T-helper 1 cell treated with Interleukin-12 subunit alpha and Interleukin-12 subunit beta and Interleukin-4 antibody, amounts not matched to agents 30 μg/mL and 1 μg/mL, for 36 hours (primary cell): ENCODE measurements at regions not wholly inside any gene's neighbourhood (a gene's known extent, or its start where the extent isn't known, plus 50 kb on each side); places are given as distances from the start of the nearest gene placed in this dataset.
"Not testable (repeated sequence)": the region's sequence is repeated elsewhere in the genome, so short reads cannot be mapped to it uniquely, and the experiment has no call there.

Source experiments
- H3K27ac Mint-ChIP-seq: one replicate; pipeline ENCODE4 v1.8.0; 2021; ENCODE audit warnings: mild to moderate bottlenecking, mixed read lengths
- H3K27me3 Mint-ChIP-seq: one replicate; pipeline ENCODE4 v1.8.0; 2021; ENCODE audit warnings: low read depth, mixed read lengths
- H3K36me3 Mint-ChIP-seq: one replicate; pipeline ENCODE4 v1.8.0; 2021; ENCODE audit warnings: low read depth, mixed read lengths
- H3K4me1 Mint-ChIP-seq: one replicate; pipeline ENCODE4 v1.8.0; 2021; ENCODE audit warnings: low read depth, mixed read lengths
- H3K4me3 Mint-ChIP-seq: one replicate; pipeline ENCODE4 v1.8.0; 2021; ENCODE audit warnings: mild to moderate bottlenecking, moderate library complexity, mixed read lengths
- H3K9me3 Mint-ChIP-seq: one replicate; pipeline ENCODE4 v1.8.0; 2021; ENCODE audit warnings: mixed read lengths

DNA sequence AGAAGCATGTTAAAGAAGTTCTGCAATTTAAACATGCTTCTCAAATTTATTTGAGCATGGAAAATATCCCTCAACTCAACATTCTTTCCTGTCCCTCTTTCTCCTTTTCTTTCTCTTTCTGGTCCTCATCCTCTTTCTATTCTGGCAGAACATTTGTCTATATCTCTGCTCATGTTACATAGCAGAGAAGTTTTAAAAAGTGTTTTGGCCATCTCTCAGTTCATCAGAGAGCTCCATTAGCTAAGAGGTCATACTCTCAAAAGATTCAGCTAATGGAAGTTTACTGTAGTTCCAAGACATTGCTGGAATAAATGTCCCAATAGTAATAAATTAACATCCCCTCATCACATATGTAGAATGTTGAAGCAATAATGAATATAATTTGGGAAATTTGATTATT is 53.5 kb downstream of the XCL2 start:
- H3K27me3 Mint-ChIP-seq: peaks cover 8% of the 10 kb centered on the region
- peaks cover 12% of the 10 kb centered on the region for H3K4me1 Mint-ChIP-seq
- peaks cover 10% of the 10 kb centered on the region for H3K36me3 Mint-ChIP-seq
- peaks cover 6% of the 10 kb centered on the region for H3K9me3 Mint-ChIP-seq
- no peak overlapping the region for H3K4me3 Mint-ChIP-seq
- no peak overlapping the region for H3K27ac Mint-ChIP-seq

DNA sequence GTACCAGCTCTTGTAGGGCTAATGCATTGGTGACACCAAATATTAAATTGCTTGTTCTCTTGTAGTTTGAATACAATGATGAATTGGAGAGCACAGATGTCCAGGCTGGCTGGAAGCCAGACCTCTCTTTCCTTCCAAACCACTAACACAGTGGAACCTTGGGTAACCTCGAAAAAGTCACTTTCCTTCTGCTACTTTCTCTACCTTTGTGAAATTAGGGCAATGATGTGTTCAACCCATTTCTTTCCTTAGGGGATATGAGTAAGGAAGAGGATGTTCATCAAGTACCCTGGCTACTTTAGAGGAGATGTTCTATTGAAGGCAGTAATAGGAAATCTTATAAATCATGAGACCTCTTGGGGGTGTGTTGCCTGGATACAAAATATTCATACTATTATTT is 55.7 kb downstream of the XCL2 start:
- peaks cover 6% of the 10 kb centered on the region for H3K9me3 Mint-ChIP-seq
- H3K4me3 Mint-ChIP-seq: no peak overlapping the region
- H3K4me1 Mint-ChIP-seq: peaks cover 26% of the 10 kb centered on the region
- H3K27ac Mint-ChIP-seq: no peak overlapping the region
- H3K27me3 Mint-ChIP-seq: peaks cover 4% of the 10 kb centered on the region
- peaks cover 7% of the 10 kb centered on the region for H3K36me3 Mint-ChIP-seq

DNA sequence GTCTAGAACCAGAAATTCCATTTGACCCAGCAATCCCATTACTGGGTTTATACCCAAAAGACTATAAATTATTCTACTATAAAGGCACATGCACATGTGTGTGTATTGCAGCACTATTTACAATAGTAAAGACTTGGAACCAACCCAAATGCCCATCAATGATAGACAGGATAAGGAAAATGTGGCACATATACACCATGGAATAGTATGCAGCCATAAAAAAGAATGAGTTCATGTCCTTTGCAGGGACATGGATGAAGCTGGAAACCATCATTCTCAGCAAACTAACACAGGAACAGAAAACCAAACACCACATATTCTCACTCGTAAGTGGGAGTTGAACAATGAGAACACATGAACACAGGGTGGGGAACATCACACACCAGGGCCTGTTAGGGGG is 57.0 kb downstream of the XCL2 start:
- H3K4me1 Mint-ChIP-seq: peaks cover 28% of the 10 kb centered on the region
- H3K36me3 Mint-ChIP-seq, H3K27me3 Mint-ChIP-seq, H3K9me3 Mint-ChIP-seq, H3K4me3 Mint-ChIP-seq, H3K27ac Mint-ChIP-seq: not testable (repeated sequence)

DNA sequence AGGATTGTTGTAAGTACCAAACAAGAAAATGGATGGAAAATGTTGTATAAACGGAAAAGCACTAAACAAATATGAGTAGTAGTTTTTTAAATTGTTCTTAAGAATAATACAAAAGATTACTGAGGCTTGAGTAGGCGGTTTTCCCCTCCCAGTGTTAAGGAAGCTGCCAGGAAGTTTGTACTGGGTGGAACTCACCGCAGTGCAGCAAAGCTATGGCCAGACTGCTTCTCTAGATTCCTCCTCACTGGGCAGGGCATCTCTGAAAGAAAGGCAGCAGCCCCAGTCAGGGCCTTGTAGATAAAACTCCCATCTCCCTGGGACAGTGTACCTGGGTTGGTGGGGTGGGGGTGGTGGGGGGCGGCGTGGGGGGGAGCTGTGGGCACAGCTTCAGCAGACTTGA is 58.7 kb downstream of the XCL2 start:
- peaks cover 6% of the 10 kb centered on the region for H3K9me3 Mint-ChIP-seq
- H3K4me3 Mint-ChIP-seq: peak overlapping the region; percentile 22
- H3K4me1 Mint-ChIP-seq: peaks cover 34% of the 10 kb centered on the region
- no peak overlapping the region for H3K27ac Mint-ChIP-seq
- H3K36me3 Mint-ChIP-seq: peaks cover 8% of the 10 kb centered on the region
- no peaks in the 10 kb centered on the region for H3K27me3 Mint-ChIP-seq

DNA sequence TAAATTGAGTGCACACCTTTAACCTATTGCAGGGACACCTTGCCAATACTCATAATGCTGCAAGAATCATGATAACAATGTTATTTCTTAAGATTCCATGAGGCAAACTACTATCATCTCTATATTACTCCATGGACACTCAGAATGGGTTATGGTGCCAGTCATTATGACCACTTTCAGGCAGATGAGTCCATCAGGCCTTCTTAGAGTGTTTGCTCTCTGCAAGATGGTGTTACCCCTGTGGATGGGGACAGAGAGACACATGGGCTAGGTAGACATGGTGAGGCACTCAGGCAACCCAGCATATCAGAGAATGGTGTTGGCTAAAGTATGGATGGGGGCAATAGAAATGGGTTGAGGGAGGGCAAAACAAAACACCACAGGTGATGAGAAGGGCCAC is 59.7 kb downstream of the XCL2 start:
- H3K27ac Mint-ChIP-seq: peak overlapping the region; percentile 6
- peaks cover 4% of the 10 kb centered on the region for H3K27me3 Mint-ChIP-seq
- H3K4me3 Mint-ChIP-seq: peak overlapping the region; percentile 52
- peaks cover 6% of the 10 kb centered on the region for H3K9me3 Mint-ChIP-seq
- peaks cover 8% of the 10 kb centered on the region for H3K36me3 Mint-ChIP-seq
- peaks cover 34% of the 10 kb centered on the region for H3K4me1 Mint-ChIP-seq

DNA sequence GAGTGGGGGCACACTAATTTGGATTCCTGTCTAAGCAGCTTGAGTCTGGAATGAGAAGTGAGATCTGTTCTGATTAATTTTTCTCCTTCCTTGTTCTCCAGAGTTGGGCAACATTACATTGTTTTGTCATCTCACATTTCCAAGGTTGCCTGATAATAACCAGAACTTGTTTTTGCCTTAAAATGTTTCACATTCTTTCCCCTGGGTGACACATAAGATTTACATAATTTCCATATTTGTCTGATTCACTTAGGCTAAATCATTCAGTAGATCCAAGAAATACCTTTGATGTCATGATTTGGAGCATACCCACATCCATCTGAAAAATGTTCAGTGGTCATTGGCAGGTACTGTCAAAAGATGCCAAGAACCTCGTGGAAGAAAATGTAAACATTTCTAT is 60.3 kb downstream of the XCL2 start:
- Mint-ChIP-seq H3K4me3 (no peak overlapping the region), H3K27me3 (peaks cover 4% of the 10 kb centered on the region), H3K9me3 (peaks cover 6% of the 10 kb centered on the region), H3K4me1 (peaks cover 34% of the 10 kb centered on the region), H3K36me3 (peaks cover 8% of the 10 kb centered on the region), H3K27ac (no peak overlapping the region)

DNA sequence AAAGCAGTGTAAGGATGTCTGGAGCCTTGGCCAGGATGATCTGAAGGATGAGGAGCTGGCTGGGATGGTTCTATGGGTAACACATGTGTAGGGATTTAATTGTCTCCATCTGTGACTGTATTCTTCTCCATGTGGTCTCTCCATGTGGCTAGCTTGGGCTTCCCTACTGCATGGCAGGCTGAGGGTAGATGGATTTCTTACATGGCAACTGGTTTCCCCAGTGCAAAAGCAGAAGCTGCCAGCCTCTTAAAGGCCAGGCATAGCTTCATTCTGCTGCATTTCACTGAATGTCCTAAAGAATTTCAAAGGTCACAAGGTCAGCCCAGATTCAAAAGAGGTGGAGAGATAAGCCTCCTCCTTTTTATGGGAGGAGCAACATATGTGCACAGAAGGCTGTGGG is 61.7 kb downstream of the XCL2 start:
- H3K4me3 Mint-ChIP-seq: no peak overlapping the region
- H3K9me3 Mint-ChIP-seq: peaks cover 6% of the 10 kb centered on the region
- H3K36me3 Mint-ChIP-seq: peaks cover 8% of the 10 kb centered on the region
- H3K27ac Mint-ChIP-seq: no peak overlapping the region
- peaks cover 38% of the 10 kb centered on the region for H3K4me1 Mint-ChIP-seq
- H3K27me3 Mint-ChIP-seq: peaks cover 4% of the 10 kb centered on the region

DNA sequence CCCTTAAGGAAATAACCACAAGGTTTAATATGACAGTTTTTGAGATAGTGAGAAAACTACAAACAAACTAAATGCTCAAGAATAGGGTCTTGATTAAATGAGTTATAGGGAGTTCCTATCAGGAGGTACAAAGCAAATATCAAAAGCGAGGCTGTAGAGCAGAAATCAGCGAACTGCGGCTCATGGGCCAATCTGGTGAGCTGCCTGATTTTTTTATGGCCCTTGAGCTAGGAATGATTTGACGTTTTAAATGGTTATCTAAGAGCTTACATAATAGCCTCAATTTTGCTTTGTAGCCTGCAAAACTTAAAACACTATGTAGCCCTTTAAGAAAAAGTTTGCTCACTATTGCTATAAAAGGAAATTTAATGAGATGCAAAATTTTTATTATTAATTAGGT is 62.2 kb downstream of the XCL2 start:
- H3K27ac Mint-ChIP-seq: no peak overlapping the region
- H3K4me1 Mint-ChIP-seq: peaks cover 41% of the 10 kb centered on the region
- H3K9me3 Mint-ChIP-seq: peaks cover 8% of the 10 kb centered on the region
- H3K4me3 Mint-ChIP-seq: no peak overlapping the region
- H3K36me3 Mint-ChIP-seq: peaks cover 9% of the 10 kb centered on the region
- peaks cover 4% of the 10 kb centered on the region for H3K27me3 Mint-ChIP-seq

DNA sequence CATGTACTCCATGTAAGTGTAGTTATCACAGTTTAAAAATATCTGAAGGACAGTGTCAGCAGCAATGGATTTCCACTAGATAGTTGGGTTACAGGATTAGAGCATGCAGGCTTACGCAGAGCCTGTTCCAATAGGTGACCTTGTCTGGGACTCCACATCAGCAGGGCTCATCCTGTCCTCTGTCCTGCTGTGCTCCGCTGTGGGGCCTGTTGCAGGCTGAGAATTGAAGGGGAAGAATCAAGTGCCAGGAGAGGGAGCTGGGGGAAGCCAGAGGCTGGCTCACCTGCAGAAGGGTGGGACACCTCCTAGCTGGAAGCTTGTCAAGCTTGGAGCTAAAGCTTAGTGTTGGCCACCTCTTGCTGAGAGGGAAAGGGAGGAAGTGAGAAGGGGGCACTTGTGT is 62.8 kb downstream of the XCL2 start:
- Mint-ChIP-seq H3K4me1 (peaks cover 41% of the 10 kb centered on the region), H3K27ac (no peak overlapping the region), H3K36me3 (peaks cover 7% of the 10 kb centered on the region)

DNA sequence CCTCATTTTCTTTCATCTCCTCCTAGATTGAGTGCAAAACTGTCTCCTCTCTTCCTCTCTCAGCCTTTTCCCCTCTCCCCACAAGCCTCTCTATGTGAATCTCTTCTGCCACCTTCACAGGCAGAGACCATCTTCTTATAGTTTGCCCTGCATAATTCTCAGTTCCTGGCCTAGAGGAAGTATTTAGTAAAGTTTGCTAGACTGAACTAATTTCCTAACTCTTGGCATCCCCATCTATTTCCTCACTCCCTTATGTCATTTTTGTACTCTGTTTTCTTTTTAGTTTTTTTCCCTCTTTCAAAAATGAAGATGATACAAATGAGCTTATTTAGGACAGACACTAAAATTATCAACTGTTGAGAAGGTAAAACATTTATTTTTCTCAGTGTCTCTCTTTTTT is 66.0 kb downstream of the XCL2 start:
- no peak overlapping the region for H3K27ac Mint-ChIP-seq
- no peak overlapping the region for H3K4me3 Mint-ChIP-seq
- H3K36me3 Mint-ChIP-seq: peaks cover 23% of the 10 kb centered on the region
- peaks cover 31% of the 10 kb centered on the region for H3K9me3 Mint-ChIP-seq
- peaks cover 21% of the 10 kb centered on the region for H3K4me1 Mint-ChIP-seq
- H3K27me3 Mint-ChIP-seq: peaks cover 4% of the 10 kb centered on the region

More for the DNA sequence above, 62.8 kb downstream of the XCL2 start:
- Mint-ChIP-seq H3K9me3 (peaks cover 6% of the 10 kb centered on the region), H3K27me3 (peaks cover 4% of the 10 kb centered on the region), H3K4me3 (no peak overlapping the region)

DNA sequence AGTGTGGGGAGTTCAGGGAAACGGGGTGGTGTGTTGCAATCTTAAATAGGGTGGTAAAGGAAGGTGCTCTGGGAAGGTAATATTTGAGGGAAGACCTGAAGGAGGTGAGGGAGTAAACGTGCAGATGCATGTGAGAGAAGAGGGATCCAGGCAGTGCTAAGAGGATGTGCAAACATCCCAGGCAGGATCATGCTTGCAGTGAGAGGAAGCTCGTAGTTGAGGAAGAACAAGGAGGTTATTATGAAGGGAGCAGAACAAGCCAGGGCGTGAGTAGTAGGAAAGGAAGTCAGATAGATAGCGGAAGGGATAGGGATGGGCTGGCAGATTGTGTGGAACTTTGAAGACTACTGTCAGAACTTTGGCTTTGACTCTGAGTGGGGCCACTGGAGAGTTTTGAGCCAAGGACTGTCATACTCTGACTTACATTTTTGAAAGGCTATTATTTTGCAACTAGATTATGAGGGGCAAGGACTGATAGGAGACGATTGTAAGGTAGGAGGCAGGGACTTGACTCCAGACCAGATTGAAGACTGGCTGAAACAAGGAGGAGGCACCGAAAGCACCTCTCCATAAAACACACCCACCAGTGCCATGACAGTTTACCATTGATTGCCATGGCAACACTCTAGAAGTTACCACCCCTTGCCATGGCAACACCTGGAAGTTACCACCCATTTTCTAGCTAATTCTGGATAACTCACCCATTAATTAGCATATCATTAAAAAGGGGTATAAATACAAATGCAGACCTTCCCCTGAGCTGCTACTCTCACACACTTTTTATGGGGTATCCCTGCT is 67.0 kb downstream of the XCL2 start:
- H3K36me3 Mint-ChIP-seq: peaks cover 23% of the 10 kb centered on the region
- peaks cover 39% of the 10 kb centered on the region for H3K9me3 Mint-ChIP-seq
- H3K27me3 Mint-ChIP-seq: peaks cover 4% of the 10 kb centered on the region
- H3K4me3 Mint-ChIP-seq: no peak overlapping the region
- H3K27ac Mint-ChIP-seq: no peak overlapping the region
- peaks cover 18% of the 10 kb centered on the region for H3K4me1 Mint-ChIP-seq

DNA sequence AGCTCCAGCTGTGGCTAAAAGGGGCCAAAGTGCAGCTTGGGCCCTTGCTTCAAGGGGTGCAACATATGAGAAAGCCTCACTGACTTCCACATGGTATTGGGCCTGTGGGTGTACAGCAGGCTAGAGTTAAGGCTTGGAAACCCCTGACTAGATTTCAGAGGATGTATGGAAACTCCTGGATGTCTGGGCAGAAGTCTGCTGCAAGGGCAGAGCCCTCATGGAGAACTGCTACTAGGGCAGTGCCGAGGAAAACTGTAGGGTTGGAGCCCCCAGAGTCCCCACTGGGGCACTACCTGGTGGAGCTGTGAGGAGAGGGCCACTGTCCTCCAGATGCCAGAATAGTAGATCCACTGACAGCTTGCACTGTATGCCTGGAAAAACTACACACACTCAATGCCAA is 69.5 kb downstream of the XCL2 start:
- H3K4me1 Mint-ChIP-seq: peaks cover 24% of the 10 kb centered on the region
- no peak overlapping the region for H3K27ac Mint-ChIP-seq
- H3K4me3 Mint-ChIP-seq: no peak overlapping the region
- peaks cover under 1% of the 10 kb centered on the region for H3K27me3 Mint-ChIP-seq
- H3K36me3 Mint-ChIP-seq: peaks cover 21% of the 10 kb centered on the region
- H3K9me3 Mint-ChIP-seq: peaks cover 39% of the 10 kb centered on the region

DNA sequence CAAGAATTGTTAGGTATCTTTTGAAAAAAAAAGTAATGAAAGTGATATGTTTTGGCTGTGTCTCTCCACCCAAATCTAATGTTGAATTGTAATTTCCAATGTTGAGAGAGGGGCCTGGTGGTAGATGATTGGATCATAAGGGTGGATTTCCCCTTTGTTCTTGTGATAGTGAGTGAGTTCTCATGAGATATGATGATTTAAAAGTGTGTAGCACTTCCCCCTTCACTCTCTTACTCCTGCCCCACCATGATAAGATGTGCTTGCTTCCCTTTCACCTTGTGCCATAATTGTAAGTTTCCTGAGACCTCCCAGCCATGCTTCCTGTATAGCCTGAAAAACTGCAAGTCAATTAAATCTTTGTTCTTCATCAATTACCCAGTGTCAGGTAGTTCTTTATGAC is 70.7 kb downstream of the XCL2 start:
- H3K4me1 Mint-ChIP-seq: peaks cover 34% of the 10 kb centered on the region
- H3K9me3 Mint-ChIP-seq: peaks cover 39% of the 10 kb centered on the region
- no peak overlapping the region for H3K4me3 Mint-ChIP-seq
- H3K27me3 Mint-ChIP-seq: no peaks in the 10 kb centered on the region
- H3K27ac Mint-ChIP-seq: no peak overlapping the region
- H3K36me3 Mint-ChIP-seq: peaks cover 21% of the 10 kb centered on the region

DNA sequence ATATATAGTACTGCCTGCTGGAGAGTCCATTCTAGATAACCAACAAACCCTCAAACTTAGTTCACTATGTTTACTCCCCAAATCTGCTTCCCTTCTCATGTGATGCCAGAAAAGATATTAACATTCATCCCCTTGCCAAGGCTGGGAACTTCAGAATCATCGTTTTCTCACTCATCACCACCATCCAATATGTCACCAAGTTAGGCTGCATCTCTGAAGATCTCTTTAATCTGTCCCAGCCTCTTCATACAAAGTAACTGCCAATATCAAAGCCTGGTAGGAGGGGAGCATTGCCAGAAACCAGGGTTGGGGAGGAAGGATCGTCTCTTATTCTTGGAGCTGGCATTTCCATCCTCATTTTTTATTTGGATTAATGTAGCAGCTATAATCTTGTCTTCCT is 71.6 kb downstream of the XCL2 start:
- H3K27ac Mint-ChIP-seq: no peak overlapping the region
- H3K9me3 Mint-ChIP-seq: peaks cover 39% of the 10 kb centered on the region
- peaks cover 21% of the 10 kb centered on the region for H3K36me3 Mint-ChIP-seq
- H3K27me3 Mint-ChIP-seq: no peaks in the 10 kb centered on the region
- peaks cover 37% of the 10 kb centered on the region for H3K4me1 Mint-ChIP-seq
- H3K4me3 Mint-ChIP-seq: no peak overlapping the region

DNA sequence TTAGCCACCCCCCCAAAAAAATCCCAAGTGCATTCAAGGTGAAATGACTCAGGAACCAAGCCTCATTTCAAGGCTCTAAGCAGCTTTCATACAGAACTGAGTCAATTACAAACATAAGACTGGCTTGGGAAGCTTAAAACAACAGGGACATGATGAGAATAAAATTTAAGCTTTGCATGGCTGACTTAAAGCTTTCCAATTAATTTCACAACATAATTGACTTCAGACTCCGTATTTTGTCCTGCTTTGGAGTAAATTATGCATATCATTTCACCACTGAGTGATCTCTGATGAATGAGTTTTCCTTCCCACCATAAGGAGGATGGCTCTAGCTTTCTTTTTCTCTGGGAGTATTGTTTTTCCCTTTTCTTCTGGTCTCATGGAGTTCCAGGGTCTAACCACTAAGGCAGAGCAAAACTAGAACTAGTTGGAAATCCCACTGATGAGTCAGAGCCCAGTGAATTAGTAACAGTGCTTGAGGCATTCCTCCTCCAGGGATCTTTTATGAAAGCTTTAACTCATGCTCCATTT is 72.8 kb downstream of the XCL2 start:
- H3K4me1 Mint-ChIP-seq: peaks cover 44% of the 10 kb centered on the region
- H3K4me3 Mint-ChIP-seq: no peak overlapping the region
- no peaks in the 10 kb centered on the region for H3K27me3 Mint-ChIP-seq
- peaks cover 17% of the 10 kb centered on the region for H3K36me3 Mint-ChIP-seq
- no peak overlapping the region for H3K27ac Mint-ChIP-seq
- H3K9me3 Mint-ChIP-seq: peaks cover 32% of the 10 kb centered on the region
